Anterior cingulate cortex (tissue), 58 donors: ENCODE measurements at regions not wholly inside any gene's neighbourhood (a gene's known extent, or its start where the extent isn't known, plus 50 kb on each side); places are given as distances from the start of the nearest gene placed in this dataset.
"Not testable (repeated sequence)": the region's sequence is repeated elsewhere in the genome, so short reads cannot be mapped to it uniquely, and the experiment has no call there.

Experiments used
- DNase-seq, 58 donors: peaks; one replicate each; lab custom pipeline; 2025; lab: John Stamatoyannopoulos, UW

DNA sequence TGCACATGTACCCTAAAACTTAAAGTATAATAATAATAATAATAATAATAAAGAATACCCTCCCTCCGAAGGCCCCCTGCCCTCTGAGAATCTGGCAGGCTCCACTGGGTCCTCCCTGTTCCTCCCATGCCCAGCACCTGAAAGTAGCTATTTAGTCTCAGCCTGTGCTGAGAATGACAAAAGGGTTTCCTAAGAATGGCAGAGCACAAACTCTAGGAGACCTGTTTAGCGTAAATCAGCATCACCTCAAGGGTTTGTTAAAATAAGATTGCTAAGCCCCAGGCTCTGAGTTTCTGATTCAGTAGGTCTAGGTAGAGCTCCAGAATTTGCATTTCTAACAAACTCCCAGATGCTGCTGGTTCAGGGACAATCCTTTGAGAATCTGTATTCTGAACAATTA lies 606.8 kb upstream of the CDH11 start:
- DNase-seq, result no peak

DNA sequence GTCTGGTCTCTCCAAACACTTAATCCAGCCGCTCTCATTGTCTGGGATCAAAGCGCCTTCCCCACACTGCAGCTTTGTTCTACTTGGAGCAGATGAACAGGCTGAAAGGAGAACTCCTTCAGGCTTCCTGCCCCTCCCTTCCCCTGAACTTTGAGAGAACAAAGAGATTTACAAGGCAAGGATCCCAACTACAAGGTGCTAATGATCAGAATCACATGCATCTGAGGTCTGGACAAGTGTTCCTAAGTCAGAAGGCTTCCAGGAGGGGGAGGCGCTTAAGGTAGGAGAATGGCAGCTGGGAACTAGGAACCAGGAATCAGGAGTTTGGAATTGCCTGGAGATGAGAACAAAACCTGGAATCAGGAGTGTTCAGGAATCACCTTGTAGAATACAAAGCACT lies 606.3 kb upstream of the CDH11 start:
- DNase-seq, result no peak

DNA sequence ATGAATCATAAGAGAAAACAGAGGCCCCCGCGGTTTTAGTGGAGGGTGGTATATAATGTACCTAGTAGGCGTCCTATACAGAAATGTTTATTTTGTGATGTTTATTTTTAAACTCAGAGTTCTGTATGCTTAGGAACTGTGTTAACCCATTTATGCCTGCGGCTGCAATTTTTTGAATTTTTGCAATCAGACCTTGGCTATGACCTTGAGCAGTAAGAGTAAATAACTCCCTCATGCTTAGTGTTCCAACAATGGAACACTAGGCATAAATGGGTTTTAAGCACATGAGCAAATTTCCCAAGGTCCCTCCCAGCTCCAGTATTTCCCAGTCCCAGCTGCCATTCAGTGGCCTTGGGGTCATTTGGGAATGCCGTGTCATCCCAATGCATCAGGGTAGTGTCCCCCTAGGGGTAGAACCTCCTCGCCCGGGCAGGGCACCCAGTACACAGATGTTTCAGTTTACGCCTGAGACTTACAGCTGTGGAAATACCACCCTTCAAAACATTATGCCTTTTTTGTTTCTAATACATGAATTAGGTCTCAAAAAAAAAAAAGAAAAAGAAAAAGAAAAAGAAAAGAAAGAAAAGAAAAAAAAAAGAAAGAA lies 605.8 kb upstream of the CDH11 start:
- DNase-seq, result no peak

DNA sequence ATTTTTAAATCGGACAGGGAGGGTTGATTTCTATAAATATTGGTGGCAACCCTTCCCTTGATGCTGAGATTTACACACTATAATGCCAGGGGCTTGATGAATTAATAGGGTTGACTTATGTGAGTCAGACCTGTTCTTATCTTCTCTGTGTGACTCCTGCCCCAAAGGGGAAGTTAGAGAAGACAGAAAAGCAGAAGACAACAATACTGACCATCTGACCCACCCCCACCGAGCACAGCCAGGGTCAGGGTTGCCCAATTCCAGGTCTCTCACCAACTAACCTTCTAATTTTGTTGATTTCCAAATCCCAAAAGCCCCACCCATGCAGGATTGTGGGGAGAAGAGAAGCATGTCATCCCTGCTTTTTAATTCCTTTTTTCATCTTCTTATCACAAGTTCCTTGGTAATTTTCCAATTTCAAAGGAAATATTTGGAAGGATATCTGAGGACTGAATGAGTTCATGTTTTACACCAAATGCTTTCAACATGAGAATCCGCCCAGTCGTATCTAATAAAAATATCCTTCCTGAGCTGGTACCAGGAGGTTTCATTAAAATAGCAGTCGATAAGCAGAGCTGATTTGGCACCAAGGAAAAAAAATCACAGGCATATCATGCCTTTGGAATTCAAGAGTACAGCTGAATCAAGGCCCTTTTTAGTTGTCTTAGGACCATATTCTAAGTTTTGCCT lies 603.4 kb upstream of the CDH11 start:
- peak in 1 of 58 donors; percentile 9 for DNase-seq

DNA sequence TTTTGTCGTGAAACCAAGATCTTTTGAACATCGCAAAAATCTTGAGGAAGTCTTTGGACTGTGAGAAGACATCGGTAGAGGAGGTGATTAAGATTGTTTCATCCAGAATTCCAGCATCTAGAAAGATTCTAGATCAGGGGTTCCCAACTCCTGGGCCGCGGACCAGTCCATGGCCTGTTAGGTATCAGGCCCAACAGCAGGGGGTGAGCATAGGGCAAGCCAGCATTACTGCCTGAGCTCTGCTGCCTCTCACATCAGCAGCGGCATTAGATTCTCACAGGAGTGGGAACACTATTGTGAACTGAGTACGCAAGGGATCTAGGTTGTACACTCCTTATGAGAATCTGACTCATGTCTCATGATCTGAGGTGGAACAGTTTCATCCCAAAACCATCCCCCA lies 600.6 kb upstream of the CDH11 start:
- DNase-seq, result no peak

DNA sequence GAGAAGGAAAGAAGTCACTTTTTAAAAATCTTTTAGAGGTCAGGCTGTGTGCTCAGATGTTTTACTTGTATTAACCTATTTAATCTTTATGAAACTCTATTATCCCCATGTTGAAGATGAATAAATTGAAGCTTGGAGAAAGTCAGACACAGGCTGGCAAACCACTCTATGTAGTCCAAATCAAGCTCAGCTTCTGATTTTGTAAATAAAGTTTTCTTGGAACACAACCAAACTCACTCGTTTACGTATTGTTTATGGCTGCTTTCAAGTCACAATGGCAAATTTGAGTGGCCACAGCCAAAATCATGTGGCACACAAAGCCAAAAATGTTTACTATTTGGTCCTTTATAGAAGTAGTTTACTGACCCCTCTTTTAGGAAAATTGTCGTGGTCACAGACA lies 596.0 kb upstream of the CDH11 start:
- no peak for DNase-seq

DNA sequence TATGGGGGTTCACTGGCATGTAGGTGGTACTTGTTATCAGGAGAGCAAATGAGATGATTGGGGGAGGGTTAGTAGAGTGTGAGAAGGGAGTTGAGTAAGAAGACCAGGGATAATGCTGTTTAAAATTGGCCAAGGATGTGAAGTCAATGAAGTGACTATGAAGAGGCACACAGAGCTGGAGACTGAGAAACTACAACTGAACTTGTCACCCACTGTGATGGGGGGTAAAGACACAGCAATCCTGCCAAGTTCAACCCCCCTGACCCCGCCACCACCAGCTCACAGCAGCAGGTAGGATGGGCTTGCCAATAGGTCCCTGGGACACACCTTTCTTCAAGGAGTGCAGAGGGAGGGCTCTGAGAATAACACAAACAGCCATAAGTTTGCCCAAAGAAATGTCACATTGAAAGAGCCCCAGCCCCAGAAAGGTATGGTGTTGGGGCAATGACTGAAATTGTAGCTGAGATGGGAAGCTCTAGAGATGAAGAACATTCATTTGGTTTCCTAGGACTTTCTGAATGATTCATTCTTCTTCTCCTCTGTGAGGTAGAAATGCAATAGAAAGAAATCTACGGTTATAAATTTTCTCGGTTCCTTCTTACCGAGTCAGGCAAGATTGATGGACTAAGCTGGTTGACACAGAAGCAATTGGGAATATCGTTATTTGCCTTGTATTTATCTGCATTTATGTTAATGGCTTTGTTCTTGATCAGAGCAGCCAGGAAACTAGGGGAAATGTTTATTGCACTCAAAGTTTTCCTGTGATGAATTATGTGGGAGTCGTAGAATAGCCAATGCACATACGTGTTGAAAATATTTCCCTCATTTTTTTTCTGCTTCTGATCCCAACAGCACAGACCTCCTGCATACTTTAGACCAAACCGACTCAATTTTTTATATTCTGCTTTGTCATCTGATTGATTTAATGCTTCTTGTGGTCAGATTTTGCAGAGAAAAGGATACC lies 595.2 kb upstream of the CDH11 start:
- no peak for DNase-seq

DNA sequence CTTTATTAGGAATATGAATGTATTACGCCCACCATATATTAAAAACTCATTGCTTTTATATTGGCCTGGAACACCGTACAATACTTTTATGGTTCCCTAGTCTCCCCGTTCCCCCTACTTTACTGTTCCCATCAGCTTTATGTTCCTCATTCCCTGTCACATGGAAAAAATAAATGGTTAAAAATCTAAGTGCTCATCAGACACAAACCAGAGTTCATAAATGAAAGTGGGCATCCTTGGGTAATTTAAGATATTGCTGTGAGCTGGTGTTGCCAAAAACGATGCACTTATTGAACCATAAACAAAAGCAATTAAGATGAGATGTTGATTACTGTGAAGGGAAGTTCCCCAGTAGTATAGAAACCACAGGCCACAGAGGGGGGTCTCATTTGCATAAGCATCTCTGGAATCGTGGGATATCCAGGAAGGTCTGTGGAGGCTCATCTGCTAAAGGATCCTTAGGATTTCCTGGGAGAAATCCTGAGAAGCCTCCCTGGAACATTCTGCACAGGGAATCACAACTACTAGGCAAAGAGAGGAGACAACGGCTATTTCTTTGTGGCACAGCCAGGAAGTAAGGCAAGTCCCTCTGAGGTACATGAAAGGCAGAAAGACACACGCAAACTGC lies 591.4 kb upstream of the CDH11 start:
- no peak for DNase-seq

DNA sequence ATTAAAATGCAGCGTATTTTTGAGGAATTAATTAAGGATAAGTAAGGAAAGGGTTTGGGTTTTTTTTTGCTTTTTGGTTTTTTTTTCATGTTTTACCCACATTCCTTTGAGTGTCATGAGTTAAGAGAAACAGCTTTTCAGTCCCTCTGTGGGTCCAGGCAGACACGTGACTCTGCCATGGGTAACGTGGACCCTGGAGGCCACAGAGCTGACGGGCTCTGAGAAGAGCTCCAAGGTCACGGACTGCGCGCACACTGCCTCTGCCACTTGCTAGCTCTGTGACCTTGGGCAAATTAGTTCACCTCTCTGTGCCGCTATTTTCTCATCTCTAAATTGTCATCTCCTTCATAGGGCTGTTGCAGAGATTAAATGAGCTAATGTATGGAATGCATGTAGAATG lies 588.2 kb upstream of the CDH11 start:
- DNase-seq, result no peak

DNA sequence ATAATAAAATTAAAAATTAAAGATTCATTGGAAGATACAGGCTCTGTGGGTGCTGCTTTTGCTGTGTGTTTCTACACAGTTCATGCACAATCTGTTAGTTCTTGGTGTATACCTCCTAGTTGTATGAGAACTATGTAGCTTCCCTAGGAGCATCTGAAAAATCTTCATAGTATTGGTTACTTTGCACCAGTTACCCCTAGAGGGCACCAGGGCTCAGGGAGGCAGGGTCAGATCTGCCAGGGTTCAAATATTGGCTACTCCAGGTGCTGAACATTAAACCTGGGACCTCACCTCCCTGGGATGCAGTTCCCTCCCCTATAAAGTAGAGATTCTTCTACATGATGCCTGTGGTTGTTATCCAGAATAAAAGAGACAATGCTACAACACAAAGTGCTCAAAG lies 583.0 kb upstream of the CDH11 start:
- DNase-seq, result no peak

DNA sequence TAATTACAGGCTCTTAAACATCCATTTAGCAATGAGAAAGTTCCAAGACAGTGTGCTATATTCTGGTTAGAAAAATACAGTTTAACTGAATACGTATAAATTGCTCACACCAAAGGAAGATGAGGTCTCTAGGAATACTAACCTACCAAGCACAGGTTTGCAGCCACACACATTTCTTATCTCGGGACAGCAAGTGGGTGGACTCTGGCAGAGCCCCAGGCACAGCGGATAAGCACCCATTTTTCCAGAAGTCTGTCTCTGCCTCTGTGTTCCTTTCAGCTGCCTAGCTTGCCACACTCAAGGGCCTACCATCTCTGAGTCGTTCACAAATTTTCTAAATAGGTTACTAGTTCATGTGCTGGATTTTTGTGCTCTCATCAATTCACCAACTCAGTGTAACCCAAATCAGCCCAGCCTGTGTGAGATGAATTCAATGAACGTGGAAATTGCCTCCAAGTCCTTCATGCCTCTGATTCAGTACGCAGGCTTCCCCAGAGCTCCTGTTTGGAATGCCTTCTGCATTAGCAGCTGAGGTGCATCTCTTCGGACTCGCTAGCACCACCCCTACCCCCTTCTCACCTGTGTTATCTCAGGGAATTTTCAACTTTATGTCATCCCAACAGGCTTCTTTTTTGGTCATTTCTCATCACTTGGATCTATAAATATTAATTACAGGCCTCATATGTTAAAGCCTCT lies 581.0 kb upstream of the CDH11 start:
- no peak for DNase-seq

DNA sequence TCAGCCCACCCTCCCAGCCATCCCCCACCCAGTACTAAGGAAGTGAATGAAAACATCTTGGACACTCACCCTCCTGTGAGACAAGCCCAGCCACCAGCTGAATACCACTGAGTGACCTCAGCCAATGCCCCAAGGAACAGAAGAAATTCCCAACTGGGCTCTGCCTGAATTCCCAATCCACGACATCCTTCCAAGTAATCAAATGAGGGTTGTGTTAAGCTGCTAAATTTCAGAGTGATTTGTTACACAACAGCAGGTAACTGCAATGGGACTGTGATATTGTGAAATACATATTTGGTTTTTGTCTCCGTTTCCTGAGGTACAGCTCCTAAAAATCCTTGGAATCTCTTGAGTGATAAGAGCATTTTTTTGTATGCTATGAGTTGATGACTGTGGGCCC lies 578.7 kb upstream of the CDH11 start:
- no peak for DNase-seq

DNA sequence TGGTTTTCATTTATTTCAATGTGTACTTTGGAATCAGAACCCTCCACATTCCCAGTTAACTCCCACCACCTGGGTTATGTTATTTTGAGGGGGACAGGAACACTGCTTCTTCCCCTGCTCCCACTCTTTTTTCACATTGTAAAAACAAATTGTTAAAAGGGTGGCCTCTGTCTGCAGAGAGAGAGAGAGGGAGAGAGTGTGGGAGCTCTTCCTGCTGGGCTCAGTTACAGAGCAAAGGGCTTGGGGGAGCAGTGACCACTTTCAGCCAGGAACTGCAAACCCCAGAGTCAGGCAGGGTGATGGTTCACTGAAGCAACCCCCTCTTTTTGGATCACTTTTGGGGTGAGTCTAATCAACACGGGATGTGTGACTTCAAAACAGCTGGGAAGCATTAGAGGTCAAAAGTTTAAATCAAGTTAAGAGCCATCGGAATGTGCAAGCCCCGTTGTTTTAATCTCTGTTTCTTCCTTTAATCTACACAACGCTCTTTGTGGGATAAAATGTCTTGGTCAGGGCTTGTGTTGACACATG lies 577.0 kb upstream of the CDH11 start:
- DNase-seq, result no peak

DNA sequence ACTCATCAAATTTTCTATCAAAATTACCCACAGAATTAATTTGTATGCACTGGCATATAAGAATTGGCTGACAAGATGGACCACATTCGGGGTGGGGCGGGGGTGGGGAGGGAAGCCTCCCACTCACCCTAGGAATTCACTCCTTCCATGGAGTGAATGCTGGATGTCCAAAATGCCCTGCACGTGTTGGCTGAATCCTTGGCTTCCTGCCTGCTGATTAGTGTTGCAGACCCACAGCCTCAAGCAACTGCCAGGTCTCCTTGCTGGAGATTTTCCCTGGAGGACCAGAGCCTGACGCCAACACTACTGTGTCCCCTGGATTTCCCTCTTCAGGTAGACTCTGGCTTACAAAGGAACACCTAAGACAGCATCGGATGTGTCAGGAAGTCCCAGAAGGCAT lies 575.7 kb upstream of the CDH11 start:
- no peak for DNase-seq

DNA sequence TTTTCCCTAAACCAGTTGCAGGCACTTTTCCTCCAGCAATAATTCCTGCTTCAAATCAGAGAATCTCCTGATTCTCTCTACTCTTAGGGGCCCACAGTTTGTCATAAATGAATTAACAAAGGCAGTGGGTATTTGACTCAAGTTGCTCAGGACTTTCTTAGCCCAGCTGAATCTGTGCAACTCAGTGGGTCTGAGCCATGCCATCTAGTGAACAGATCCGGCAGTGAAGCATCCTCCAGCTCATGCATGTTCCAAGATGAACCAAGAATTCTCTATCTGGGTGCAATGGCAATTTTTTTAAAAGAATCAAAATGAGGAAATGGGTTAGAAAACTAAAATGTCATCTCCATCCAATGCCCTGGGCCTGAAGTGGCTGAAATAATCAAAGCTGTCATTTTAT lies 575.2 kb upstream of the CDH11 start:
- no peak for DNase-seq

DNA sequence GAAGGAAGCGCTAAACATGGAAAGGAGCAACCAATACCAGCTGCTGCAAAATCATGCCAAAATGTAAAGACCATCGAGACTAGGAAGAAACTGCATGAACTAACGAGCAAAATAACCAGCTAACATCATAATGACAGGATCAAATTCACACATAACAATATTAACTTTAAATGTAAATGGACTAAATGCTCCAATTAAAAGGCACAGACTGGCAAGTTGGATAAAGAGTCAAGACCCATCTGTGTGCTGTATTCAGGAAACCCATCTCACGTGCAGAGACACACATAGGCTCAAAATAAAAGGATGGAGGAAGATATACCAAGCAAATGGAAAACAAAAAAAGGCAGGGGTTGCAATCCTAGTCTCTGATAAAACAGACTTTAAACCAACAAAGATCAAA lies 570.0 kb upstream of the CDH11 start:
- DNase-seq, result not testable (repeated sequence)

DNA sequence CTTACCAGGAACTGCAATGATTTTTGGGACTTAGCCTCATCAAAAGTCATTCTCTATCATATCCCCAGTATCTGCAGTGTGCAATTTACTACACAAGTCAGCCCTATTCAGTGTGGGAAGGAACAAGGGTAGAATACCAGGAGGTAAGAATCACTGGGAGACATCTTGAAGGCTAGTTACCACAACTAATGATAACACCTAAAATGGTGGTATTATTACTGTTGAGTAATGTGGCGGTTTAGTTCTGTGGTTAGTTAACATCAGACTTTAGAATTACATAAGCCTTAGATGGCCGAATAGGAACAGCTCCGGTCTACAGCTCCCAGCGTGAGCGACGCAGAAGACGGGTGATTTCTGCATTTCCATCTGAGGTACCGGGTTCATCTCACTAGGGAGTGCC lies 567.9 kb upstream of the CDH11 start:
- no peak for DNase-seq

DNA sequence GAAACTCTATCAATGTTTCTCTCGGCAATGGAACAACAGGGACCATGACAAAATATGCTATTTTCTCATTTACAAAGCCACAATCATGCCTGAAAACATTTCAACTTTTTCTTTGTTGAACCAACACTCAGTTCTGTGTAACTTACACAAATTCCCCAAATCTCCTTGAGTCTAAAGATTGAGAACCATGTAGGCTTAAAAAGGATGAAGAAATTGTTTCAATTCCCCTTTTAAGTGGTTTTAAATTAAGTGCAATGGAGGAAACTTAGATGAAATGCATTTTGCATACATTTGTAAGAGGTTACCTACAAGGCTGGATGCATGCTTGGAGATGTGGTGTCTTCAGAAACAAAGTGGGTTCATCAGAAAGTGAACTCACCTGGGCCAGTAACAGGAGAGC lies 566.4 kb upstream of the CDH11 start:
- no peak for DNase-seq

DNA sequence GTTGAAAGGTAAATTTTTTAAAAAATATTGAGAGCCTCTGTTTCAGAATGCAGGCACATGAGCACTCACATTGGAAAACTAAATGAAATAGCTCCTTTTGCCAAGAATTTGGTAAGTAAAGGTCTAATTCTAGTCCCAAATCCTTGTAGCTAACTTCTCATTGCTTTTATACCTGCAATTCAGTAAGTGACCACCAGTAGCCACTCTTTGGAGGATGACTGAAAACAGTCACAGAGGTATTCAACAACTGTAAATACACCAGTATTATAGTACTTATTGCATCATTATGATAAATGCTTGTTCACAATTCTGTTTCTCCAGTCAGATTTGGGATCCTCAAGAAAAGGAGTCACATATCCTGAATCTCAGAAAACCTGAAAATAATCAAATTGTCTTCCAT lies 562.4 kb upstream of the CDH11 start:
- DNase-seq, result no peak

DNA sequence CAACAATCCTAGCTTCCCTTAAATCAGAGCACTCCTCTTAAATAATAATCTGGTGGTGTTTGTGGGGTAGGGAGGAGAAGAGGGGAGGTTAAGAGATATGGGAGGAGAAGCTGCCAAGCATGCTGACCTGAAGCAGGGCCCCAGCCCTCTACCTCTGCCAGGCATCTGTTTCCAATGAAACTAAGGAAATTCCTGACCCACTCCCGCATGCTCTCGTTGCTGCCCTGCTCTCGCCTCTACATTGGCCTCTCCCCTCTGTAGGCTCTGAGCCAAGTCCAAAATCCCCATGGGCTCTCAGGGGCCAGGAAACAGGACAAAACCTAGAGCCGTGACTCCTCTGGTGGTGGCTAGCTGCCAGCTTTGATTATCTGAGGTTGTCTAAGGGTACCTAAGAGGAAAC lies 559.5 kb upstream of the CDH11 start:
- no peak for DNase-seq
